CD4-positive, alpha-beta T cell (primary cell): ENCODE measurements at regions not wholly inside any gene's neighbourhood (a gene's known extent, or its start where the extent isn't known, plus 50 kb on each side); places are given as distances from the start of the nearest gene placed in this dataset.

Source experiments
- ATAC-seq: fragments of 200-7000 bp; cut with Tn5 transposase; one replicate; pipeline ENCODE4 v1.10.0; 2022; ENCODE audit warnings: mild to moderate bottlenecking; ENCODE audit not compliant: poor library complexity
- CTCF ChIA-PET: fragments of 350-600 bp; sonication (Branson Sonifier 250); formaldehyde crosslinking; loops from one replicate; lab custom pipeline; 2021; ENCODE audit warnings: antibody characterized with exemption, inconsistent platforms; lab: Charles Lee
- POLR2A ChIA-PET: fragments of 350-600 bp; sonication (Branson Sonifier 250); formaldehyde crosslinking; loops from one replicate; lab custom pipeline; 2021; ENCODE audit warnings: antibody characterized with exemption, inconsistent platforms; lab: Charles Lee
- DNase-seq, 14 experiments: peaks; one replicate each; pipeline ENCODE4 v3.0.0-alpha.2; 2013 to 2020; ENCODE audit warnings: mixed read lengths in 2 of 14
- H3K27ac ChIP-seq, 2 donors: one replicate each; pipeline versions ENCODE4 v1.5.1 to v1.7.0; 2013; ENCODE audit warnings: low read length in 2 of 2, low read depth in 1 of 2, mild to moderate bottlenecking in 1 of 2
- H3K27me3 ChIP-seq, 2 experiments: 1 replicate in 1 of 2; 2 replicates in 1 of 2; pipeline versions ENCODE4 v1.6.1 to v1.7.0; 2013; ENCODE audit warnings: low read length in 2 of 2, control low read depth in 1 of 2, mild to moderate bottlenecking in 1 of 2, moderate library complexity in 1 of 2; ENCODE audit not compliant: insufficient read depth in 2 of 2, control insufficient read depth in 1 of 2
- H3K36me3 ChIP-seq: one replicate; pipeline ENCODE4 v1.6.1; 2013; ENCODE audit warnings: low read length, control low read depth; ENCODE audit not compliant: insufficient read depth
- H3K4me1 ChIP-seq: one replicate; pipeline ENCODE4 v1.6.1; 2013; ENCODE audit warnings: low read length, control low read depth; ENCODE audit not compliant: insufficient read depth
- H3K4me3 ChIP-seq: one replicate; pipeline ENCODE4 v1.5.1; 2013; ENCODE audit warnings: mild to moderate bottlenecking, low read length, moderate library complexity
- H3K9me3 ChIP-seq, 2 experiments: 1 replicate in 1 of 2; 2 replicates in 1 of 2; pipeline versions ENCODE4 v1.6.1 to v1.7.0; 2013; ENCODE audit warnings: low read length in 2 of 2, mild to moderate bottlenecking in 2 of 2, control low read depth in 1 of 2, moderate library complexity in 1 of 2; ENCODE audit not compliant: control insufficient read depth in 1 of 2, insufficient read depth in 1 of 2
- H3K27ac Mint-ChIP-seq: one replicate; pipeline ENCODE4 v1.8.0; 2020; ENCODE audit warnings: mixed read lengths
- H3K27me3 Mint-ChIP-seq: one replicate; pipeline ENCODE4 v1.8.0; 2021; ENCODE audit warnings: mixed read lengths
- H3K36me3 Mint-ChIP-seq: one replicate; pipeline ENCODE4 v1.8.0; 2021; ENCODE audit warnings: low read depth, mixed read lengths
- H3K4me1 Mint-ChIP-seq: one replicate; pipeline ENCODE4 v1.8.0; 2021; ENCODE audit warnings: low read depth, mixed read lengths
- H3K4me3 Mint-ChIP-seq: one replicate; pipeline ENCODE4 v1.8.0; 2020; ENCODE audit warnings: mild to moderate bottlenecking, mixed read lengths
- H3K9me3 Mint-ChIP-seq: one replicate; pipeline ENCODE4 v1.8.0; 2020; ENCODE audit warnings: mixed read lengths
- intact Hi-C, 2 experiments: fragments of 100-400 bp; cut with DNase I in 1 of 2; cut with micrococcal nuclease in 1 of 2; formaldehyde crosslinking; loops; one replicate each; pipeline versions ENCODE4 v1.15.1 to v1.9.0; 2023 to 2025; cut with DNase I, micrococcal nuclease
- TF ChIP-seq, protein P1 (sequence below): fragments of 200-600 bp; IDR thresholded peaks from one replicate; pipeline ENCODE4 v1.8.0; 2022; ENCODE audit warnings: antibody characterized with exemption, mild to moderate bottlenecking

DNA sequence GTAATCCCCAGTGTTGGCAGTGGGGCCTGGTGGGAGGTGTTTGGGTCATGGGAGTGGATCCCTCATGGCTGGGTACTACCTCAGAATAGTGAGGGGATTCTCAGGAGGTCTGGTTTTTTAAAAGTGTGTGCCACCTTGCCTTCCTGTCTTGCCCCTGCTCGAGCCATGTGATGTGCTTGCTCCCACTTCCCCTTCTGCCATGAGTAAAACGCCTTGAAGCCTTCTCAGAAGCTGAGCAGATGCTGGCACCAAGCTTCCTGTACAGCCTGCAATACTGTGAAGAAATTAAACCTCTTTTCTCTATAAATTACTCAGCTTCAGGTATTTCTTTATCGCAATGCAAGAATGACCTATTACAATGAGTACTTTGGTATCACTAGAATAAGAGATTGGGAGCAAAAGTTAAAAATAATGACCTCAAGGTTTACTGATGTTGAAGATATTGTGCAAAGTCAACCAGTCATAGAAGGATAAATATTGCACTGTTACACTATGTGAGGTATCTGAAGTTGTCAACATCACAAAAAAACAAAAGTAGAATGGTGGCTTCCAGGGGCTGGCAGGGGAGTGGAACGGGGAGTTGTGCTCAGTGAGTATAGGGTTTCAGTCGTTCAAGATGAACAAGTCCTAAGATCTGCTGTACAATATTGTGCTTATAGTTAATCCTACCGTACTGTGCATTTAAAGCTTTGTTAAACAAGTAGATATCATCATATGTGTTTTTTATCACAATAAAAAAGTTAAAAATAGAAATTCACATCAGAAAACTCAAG is 938.3 kb upstream of the CNTNAP5 start:
- POLR2A ChIA-PET = no interaction called here
- no peaks in the 10 kb centered on the region for H3K4me1 Mint-ChIP-seq

DNA sequence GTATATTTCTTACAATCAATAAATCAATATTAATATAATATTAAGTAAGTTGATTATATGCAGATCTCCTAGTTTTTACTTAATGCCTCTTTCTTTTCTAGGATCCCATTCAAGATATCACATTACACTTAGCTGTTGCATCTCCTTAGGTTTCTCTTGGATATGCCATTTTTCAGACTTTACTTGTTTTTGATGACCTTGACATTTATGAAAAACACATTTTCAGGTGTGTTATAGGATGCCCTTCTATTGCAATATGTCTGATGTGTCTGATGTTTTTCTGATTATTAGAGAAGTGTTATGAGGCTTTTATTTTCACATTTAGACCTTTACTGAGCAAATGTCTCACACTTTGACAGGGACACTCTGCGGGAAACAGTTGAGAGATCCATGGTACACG is 933.6 kb upstream of the CNTNAP5 start:
- intact Hi-C loops = no loop called here
- Mint-ChIP-seq H3K4me1 (no peaks in the 10 kb centered on the region), H3K9me3 (peaks cover 9% of the 10 kb centered on the region), H3K27ac (no peak overlapping the region), H3K4me3 (no peak overlapping the region), H3K27me3 (no peaks in the 10 kb centered on the region), H3K36me3 (no peaks in the 10 kb centered on the region)
- Histone ChIP-seq H3K27ac (no peak overlapping the region), H3K9me3 (peaks cover 0 to 5% of the 10 kb centered on the region in 2 experiments), H3K4me3 (no peak overlapping the region), H3K36me3 (no peaks in the 10 kb centered on the region), H3K27me3 (no peaks in the 10 kb centered on the region), H3K4me1 (no peaks in the 10 kb centered on the region)
- TF ChIP-seq, protein P1, sequence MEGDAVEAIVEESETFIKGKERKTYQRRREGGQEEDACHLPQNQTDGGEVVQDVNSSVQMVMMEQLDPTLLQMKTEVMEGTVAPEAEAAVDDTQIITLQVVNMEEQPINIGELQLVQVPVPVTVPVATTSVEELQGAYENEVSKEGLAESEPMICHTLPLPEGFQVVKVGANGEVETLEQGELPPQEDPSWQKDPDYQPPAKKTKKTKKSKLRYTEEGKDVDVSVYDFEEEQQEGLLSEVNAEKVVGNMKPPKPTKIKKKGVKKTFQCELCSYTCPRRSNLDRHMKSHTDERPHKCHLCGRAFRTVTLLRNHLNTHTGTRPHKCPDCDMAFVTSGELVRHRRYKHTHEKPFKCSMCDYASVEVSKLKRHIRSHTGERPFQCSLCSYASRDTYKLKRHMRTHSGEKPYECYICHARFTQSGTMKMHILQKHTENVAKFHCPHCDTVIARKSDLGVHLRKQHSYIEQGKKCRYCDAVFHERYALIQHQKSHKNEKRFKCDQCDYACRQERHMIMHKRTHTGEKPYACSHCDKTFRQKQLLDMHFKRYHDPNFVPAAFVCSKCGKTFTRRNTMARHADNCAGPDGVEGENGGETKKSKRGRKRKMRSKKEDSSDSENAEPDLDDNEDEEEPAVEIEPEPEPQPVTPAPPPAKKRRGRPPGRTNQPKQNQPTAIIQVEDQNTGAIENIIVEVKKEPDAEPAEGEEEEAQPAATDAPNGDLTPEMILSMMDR = no peak
- ChIA-PET CTCF (no interaction called here), POLR2A (no interaction called here)
- no peak for ATAC-seq
- no peak for DNase-seq

More for the DNA sequence above, 938.3 kb upstream of the CNTNAP5 start:
- Mint-ChIP-seq H3K27me3 (no peaks in the 10 kb centered on the region), H3K36me3 (no peaks in the 10 kb centered on the region), H3K4me3 (no peak overlapping the region), H3K27ac (no peak overlapping the region), H3K9me3 (peaks cover 13% of the 10 kb centered on the region)
- no peak overlapping the region for H3K27ac ChIP-seq
- TF ChIP-seq, protein P1 = no peak
- DNase-seq = no peak
- H3K4me3 ChIP-seq = no peak overlapping the region
- no peaks in the 10 kb centered on the region for H3K27me3 ChIP-seq
- H3K36me3 ChIP-seq = no peaks in the 10 kb centered on the region
- no peak for ATAC-seq
- H3K4me1 ChIP-seq = no peaks in the 10 kb centered on the region
- CTCF ChIA-PET = interaction anchor here (0.9 kb wide), 1 partner anchor 8 kb away, joined by 3 read pairs; no protein-coding TSS in a partner anchor
- intact Hi-C loops = no loop called here
- H3K9me3 ChIP-seq = peaks cover 0 to 3% of the 10 kb centered on the region in 2 experiments

GRCh38 chr2:123093199-123093598 is 931.9 kb upstream of the CNTNAP5 start:
- Mint-ChIP-seq H3K4me1 (no peaks in the 10 kb centered on the region), H3K27ac (no peak overlapping the region), H3K9me3 (peaks cover 9% of the 10 kb centered on the region), H3K4me3 (no peak overlapping the region), H3K27me3 (no peaks in the 10 kb centered on the region), H3K36me3 (no peaks in the 10 kb centered on the region)
- Histone ChIP-seq H3K9me3 (peaks cover 5 to 7% of the 10 kb centered on the region in 2 experiments), H3K4me1 (no peaks in the 10 kb centered on the region), H3K27ac (no peak overlapping the region), H3K27me3 (no peaks in the 10 kb centered on the region), H3K4me3 (no peak overlapping the region), H3K36me3 (no peaks in the 10 kb centered on the region)
- POLR2A ChIA-PET = no interaction called here
- intact Hi-C loops = no loop called here
- ATAC-seq (no peak), DNase-seq (no peak)
- TF ChIP-seq, protein P1 = no peak
- CTCF ChIA-PET = no interaction called here
